Muscle of arm (tissue), 1 donor: ENCODE measurements at regions not wholly inside any gene's neighbourhood (a gene's known extent, or its start where the extent isn't known, plus 50 kb on each side); places are given as distances from the start of the nearest gene placed in this dataset.

Source experiments
- DNase-seq: peaks from one replicate; pipeline ENCODE4 v3.0.0-alpha.2; 2013

GRCh38 chr20:52401431-52401830 is 209.9 kb upstream of the ZFP64 start:
- no peak for DNase-seq

DNA sequence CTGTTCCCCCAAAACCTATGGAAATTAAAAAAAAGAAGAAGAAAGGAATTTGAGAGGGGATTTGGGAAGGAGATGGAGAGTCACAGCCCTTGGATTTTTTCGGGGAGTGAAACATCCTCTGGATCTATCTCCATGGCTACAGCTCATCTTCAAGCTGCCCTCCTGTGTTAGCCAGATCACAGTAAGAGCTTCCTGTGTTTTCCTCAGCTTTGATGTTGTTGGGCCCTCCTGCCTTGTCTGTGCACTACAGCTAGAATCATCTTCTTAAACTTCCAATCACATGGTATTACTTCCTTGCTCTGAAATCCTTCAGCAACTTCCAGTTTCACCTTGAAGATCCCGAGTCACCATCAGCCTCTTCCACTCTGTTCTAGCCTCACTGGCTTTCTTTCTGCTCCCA is 207.8 kb upstream of the ZFP64 start:
- DNase-seq: no peak

- no peak for DNase-seq
Measured at GRCh38 chr20:52389606-52390005, 198.0 kb upstream of the ZFP64 start.

DNA sequence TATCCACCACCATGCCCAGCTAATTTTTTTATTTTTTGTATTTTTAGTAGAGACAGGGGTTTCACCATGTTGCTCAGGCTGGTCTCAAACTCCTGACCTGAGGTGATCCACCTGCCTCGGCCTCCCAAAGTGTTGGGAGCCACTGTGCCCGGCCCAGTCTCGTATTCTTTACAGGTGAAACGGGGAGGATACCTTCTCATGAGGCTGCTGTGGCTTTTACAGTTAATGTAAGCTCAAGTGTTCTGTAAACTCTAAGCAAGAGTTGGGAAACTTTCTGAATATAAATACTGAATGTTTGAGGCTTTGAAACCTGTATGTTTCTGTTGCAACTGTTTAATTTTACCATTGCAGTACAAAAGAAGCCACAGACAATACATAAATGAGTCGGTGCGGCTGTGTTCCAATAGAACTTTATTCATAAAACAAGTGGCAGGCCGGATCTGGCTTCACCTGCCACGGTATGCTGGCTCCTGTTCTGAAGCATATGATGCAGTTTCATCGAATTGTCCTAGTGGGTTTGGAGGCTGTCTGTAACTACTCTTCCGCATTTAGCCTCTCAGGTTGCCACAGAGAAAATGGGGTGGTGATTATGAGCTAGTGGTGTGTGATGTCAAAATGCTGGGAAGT is 192.5 kb upstream of the ZFP64 start:
- no peak for DNase-seq

- no peak for DNase-seq
Measured at GRCh38 chr20:52382933-52383332, 191.4 kb upstream of the ZFP64 start.

DNA sequence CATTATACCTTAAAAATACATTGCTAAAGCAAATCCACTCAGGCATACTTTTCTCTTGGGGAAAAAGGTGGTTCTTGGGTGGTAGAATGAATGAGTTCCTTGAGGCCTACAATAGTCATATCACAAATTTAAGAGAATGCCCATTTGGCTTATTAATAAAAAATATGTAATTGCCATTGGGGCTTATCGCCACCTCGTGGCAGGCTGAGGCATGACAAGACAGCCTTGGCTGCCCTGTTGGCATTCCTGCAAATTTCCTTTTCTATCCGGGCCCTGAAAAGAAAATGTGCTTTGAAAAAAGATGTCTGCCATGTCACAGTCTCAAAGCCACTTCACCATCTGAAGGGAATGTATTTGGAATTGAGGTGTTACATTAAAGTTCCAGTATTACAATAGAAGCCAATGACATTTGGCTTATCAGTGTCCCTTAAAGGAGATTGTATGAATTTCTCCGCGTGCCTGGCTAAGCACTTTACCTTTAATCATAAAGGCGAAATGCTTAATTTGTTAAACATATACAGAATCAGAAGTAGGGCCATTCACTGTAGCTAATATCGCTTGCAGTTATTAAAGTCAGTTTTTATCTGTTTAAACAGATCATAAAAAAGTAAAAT is 188.3 kb upstream of the ZFP64 start:
- peak; percentile 28 for DNase-seq

- no peak for DNase-seq
Measured at GRCh38 chr20:52372169-52372568, 180.6 kb upstream of the ZFP64 start.

DNA sequence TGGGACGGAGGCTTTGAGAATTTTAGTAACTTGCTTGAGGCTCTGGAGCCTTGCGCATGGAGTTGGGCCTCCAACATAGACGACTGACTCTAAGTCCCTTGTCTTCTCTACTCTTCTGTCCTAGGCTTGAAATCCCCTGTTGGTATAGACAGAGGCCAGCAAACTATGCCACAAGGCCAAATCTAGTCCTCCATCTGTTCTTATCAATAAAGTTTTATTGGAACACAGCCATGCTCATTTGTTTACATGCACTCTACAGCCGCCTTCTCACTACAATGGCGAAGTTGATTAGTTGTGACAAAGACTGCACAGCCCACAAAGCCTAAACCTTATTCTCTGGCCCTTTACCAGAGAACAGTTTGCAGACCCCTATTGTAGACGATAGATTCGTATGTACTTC is 174.1 kb upstream of the ZFP64 start:
- no peak for DNase-seq

DNA sequence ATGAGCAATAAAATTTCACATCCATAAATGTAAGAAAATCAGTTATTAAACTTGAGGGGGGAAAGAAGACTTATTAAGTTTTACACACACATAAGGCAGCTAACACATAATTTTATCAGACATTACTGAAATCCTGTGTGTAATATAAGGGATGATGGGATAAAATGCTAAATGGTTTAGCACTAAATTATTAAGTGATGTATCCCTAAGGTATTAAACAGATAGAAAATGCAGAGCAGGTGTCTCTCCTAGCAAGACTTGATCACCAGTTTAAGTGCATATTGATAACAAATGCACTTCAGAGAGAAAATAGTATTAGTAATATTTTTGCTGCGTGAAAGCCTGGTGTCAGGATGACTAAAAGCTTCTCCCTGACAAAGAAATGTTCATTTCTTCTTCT is 172.8 kb upstream of the ZFP64 start:
- DNase-seq: no peak

- no peak for DNase-seq
Measured at GRCh38 chr20:52361650-52362049, 170.1 kb upstream of the ZFP64 start.

GRCh38 chr20:52349806-52350205 is 158.2 kb upstream of the ZFP64 start:
- no peak for DNase-seq

- no peak for DNase-seq
Measured at GRCh38 chr20:52348434-52348833, 156.9 kb upstream of the ZFP64 start.

- DNase-seq: no peak
Measured at GRCh38 chr20:52346797-52347196, 155.2 kb upstream of the ZFP64 start.

- no peak for DNase-seq
Measured at GRCh38 chr20:52342913-52343312, 151.3 kb upstream of the ZFP64 start.

DNA sequence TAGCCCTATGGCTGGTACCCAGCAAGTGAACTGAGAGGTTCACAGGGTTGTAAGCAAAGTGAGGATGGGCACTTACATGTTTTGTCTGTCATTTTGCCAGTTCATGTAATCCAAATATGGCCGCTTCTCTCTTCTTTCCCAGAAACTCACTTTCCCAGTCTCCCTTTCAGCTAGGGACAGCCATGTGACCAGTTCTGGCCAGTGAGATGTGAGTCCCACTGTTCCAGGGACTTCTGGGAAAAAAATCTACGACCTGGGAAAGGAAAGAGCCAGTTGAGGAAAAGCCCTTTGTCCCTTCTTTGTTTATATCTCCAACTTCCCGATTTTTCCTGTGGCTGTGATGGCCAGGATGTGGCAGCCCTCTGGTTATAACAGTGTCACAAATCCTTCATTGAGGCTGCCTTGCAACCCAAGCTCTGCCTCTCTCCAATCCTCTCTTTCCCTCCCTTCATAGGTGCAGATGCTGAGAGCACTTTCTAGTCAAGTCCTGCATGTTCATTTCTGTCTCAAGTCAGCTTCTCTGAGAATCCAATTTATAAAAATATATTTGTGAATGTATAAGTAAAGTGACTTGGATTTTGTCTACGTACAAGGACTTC is 148.6 kb upstream of the ZFP64 start:
- no peak for DNase-seq

- DNase-seq: no peak
Measured at GRCh38 chr20:52332649-52333250, 141.2 kb upstream of the ZFP64 start.

DNA sequence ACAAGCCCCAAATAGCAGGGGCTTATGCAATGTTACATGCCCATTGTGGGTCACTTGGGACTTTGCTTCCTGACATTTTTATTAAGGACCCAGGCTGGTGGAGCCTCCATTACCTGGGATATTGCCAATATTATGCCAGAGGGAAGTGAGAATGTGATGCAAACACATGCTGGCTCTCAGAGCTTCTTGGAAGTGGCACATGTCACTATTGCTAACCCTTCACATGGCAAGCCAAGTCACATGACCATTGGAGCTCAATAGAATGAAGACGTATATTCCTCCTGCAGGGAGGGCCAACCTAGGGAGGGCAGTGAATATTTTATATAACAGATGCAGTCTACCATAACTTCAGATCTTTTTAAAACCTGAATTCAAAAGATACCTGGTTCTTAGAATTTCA is 140.7 kb upstream of the ZFP64 start:
- no peak for DNase-seq

GRCh38 chr20:52331655-52332054 is 140.1 kb upstream of the ZFP64 start:
- DNase-seq: no peak

DNA sequence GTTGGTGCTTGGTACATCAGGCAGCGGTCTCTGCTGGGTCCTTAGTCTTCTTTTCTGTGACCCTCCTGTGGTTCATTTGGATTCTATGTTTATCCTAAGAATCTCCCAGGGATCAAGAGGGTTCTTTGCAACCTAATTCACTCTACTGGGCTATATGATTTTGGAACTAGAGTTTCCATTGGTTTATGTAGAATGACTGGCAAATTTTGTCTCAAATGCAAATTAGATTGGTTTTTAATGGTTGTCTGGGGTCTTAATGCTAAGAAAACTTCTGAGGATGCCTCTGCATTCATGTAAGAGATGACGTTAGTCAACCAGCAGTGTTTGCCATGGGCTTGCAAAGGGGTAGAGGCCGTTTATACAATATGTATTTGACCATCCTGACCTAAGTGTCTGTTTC is 129.8 kb upstream of the ZFP64 start:
- no peak for DNase-seq

GRCh38 chr20:52318651-52319050 is 127.1 kb upstream of the ZFP64 start:
- DNase-seq: peak; percentile 16

- DNase-seq: peak; percentile 64
Measured at GRCh38 chr20:52313341-52313963, 121.9 kb upstream of the ZFP64 start.

- DNase-seq: peak; percentile 67
Measured at GRCh38 chr20:52312132-52312729, 120.7 kb upstream of the ZFP64 start.
